Kidney capillary endothelial cell (primary cell): ENCODE measurements at regions not wholly inside any gene's neighbourhood (a gene's known extent, or its start where the extent isn't known, plus 50 kb on each side); places are given as distances from the start of the nearest gene placed in this dataset.

Source experiments
- DNase-seq: peaks from one replicate; pipeline ENCODE4 v3.0.0-alpha.2; 2018; ENCODE audit warnings: low spot score

- DNase-seq, result peak; percentile 51
These were observed 433.8 kb upstream of the TCF4 start for GRCh38 chr18:56021809-56022195.

GRCh38 chr18:56021136-56021808 lies 433.3 kb upstream of the TCF4 start:
- peak; percentile 88 for DNase-seq

- no peak for DNase-seq
These were observed 431.9 kb upstream of the TCF4 start for GRCh38 chr18:56019908-56020307.

GRCh38 chr18:56019156-56019555 lies 431.2 kb upstream of the TCF4 start:
- DNase-seq, result no peak

GRCh38 chr18:56009411-56009810 lies 421.4 kb upstream of the TCF4 start:
- no peak for DNase-seq

- DNase-seq, result no peak
These were observed 415.7 kb upstream of the TCF4 start for GRCh38 chr18:56003720-56004088.

GRCh38 chr18:56003009-56003719 lies 415.2 kb upstream of the TCF4 start:
- no peak for DNase-seq

GRCh38 chr18:56001576-56001975 lies 413.6 kb upstream of the TCF4 start:
- DNase-seq, result no peak

- no peak for DNase-seq
These were observed 412.0 kb upstream of the TCF4 start for GRCh38 chr18:56000041-56000440.

- DNase-seq, result no peak
These were observed 411.6 kb upstream of the TCF4 start for GRCh38 chr18:55999641-56000040.

- DNase-seq, result no peak
These were observed 410.9 kb upstream of the TCF4 start for GRCh38 chr18:55998801-55999385.

- no peak for DNase-seq
These were observed 410.1 kb upstream of the TCF4 start for GRCh38 chr18:55998071-55998522.

- peak; percentile 53 for DNase-seq
These were observed 409.2 kb upstream of the TCF4 start for GRCh38 chr18:55997151-55997561.

GRCh38 chr18:55996717-55997116 lies 408.7 kb upstream of the TCF4 start:
- DNase-seq, result peak; percentile 51

- no peak for DNase-seq
These were observed 402.2 kb upstream of the TCF4 start for GRCh38 chr18:55990186-55990585.

- DNase-seq, result peak; percentile 82
These were observed 400.5 kb upstream of the TCF4 start for GRCh38 chr18:55988537-55988936.

- DNase-seq, result no peak
These were observed 395.4 kb upstream of the TCF4 start for GRCh38 chr18:55983433-55983832.

- DNase-seq, result no peak
These were observed 395.0 kb upstream of the TCF4 start for GRCh38 chr18:55982992-55983391.

- DNase-seq, result no peak
These were observed 393.9 kb upstream of the TCF4 start for GRCh38 chr18:55981712-55982475.

- DNase-seq, result no peak
These were observed 386.5 kb upstream of the TCF4 start for GRCh38 chr18:55974521-55974920.

GRCh38 chr18:55968550-55968949 lies 380.6 kb upstream of the TCF4 start:
- DNase-seq, result no peak

GRCh38 chr18:55967019-55967418 lies 379.0 kb upstream of the TCF4 start:
- DNase-seq, result no peak

- no peak for DNase-seq
These were observed 376.2 kb upstream of the TCF4 start for GRCh38 chr18:55964171-55964570.
